Erythroblast (primary cell): ENCODE measurements at regions not wholly inside any gene's neighbourhood (a gene's known extent, or its start where the extent isn't known, plus 50 kb on each side); places are given as distances from the start of the nearest gene placed in this dataset.

Source experiments
- GATA1 ChIP-seq: IDR thresholded peaks from 2 replicates; pipeline ENCODE4 v1.6.1; 2011; ENCODE audit warnings: low read depth, mild to moderate bottlenecking, control low read depth, low read length, moderate library complexity
- POLR2A ChIP-seq: IDR thresholded peaks from 2 replicates; pipeline ENCODE4 v1.6.1; 2011; ENCODE audit warnings: mild to moderate bottlenecking, low read length

GRCh38 chr15:95499397-95499796 is 831.1 kb upstream of the NR2F2 start:
- TF ChIP-seq POLR2A, result no peak
- TF ChIP-seq GATA1, result no peak
